ENCODE measurements at regions not wholly inside any gene's neighbourhood (a gene's known extent, or its start where the extent isn't known, plus 50 kb on each side); places are given as distances from the start of the nearest gene placed in this dataset.

GRCh38 chr20:55478724-55479450 lies 526.4 kb downstream of the CBLN4 start:
- H3K4me1 ChIP-seq (ENCODE audit: insufficient read depth): no peaks in the 10 kb centered on the region
- WGBS (ENCODE audit: low lambda C conversion rate, missing lambda C conversion rate): 36% methylated on average over 2 of the region's 2 CpGs

GRCh38 chr20:55472704-55473103 lies 532.6 kb downstream of the CBLN4 start:
- H3K36me3 ChIP-seq (replicated peaks; ENCODE audit: insufficient read depth, low read depth): no peaks in the 10 kb centered on the region
- no peak overlapping the region for H3K4me2 ChIP-seq
- TF ChIP-seq EZH2 (IDR thresholded peaks at IDR 0.05; ENCODE audit: borderline replicate concordance): no peak
- TF ChIP-seq EZH2phosphoT487 (IDR thresholded peaks at IDR 0.05; ENCODE audit: low read depth, severe bottlenecking, unreplicated experiment): no peak
- TF ChIP-seq CTCF (IDR thresholded peaks at IDR 0.05; ENCODE audit: poor library complexity): no peak
- H3K4me1 ChIP-seq (ENCODE audit: insufficient read depth): peaks cover 8% of the 10 kb centered on the region
- no peak overlapping the region for H2AFZ ChIP-seq
- DNase-seq (ENCODE audit: low spot score): no peak
- H3K9me2 ChIP-seq (replicated peaks; ENCODE audit: insufficient read depth): no peaks in the 10 kb centered on the region
- H3K9me3 ChIP-seq (ENCODE audit: low read depth): no peaks in the 10 kb centered on the region
- H3K27me3 ChIP-seq: no peaks in the 10 kb centered on the region
- H4K20me1 ChIP-seq (ENCODE audit: insufficient read depth, poor library complexity, severe bottlenecking): no peaks in the 10 kb centered on the region
- no peak overlapping the region for H3K4me3 ChIP-seq
- H3K79me2 ChIP-seq: no peaks in the 10 kb centered on the region
- H3K27ac ChIP-seq: no peak overlapping the region
- WGBS (ENCODE audit: low lambda C conversion rate, missing lambda C conversion rate): 53% methylated on average over 4 of the region's 4 CpGs

More at GRCh38 chr20:55478724-55479450, 526.4 kb downstream of the CBLN4 start:
- TF ChIP-seq EZH2 (IDR thresholded peaks at IDR 0.05; ENCODE audit: borderline replicate concordance): no peak
- no peak for TF ChIP-seq CTCF (IDR thresholded peaks at IDR 0.05; ENCODE audit: poor library complexity)
- no peak for TF ChIP-seq EZH2phosphoT487 (IDR thresholded peaks at IDR 0.05; ENCODE audit: low read depth, severe bottlenecking, unreplicated experiment)
- Histone ChIP-seq H3K36me3 (replicated peaks; ENCODE audit: insufficient read depth, low read depth) (no peaks in the 10 kb centered on the region), H3K27ac (no peak overlapping the region), H3K4me2 (no peak overlapping the region), H3K4me3 (no peak overlapping the region), H3K9me2 (replicated peaks; ENCODE audit: insufficient read depth) (no peaks in the 10 kb centered on the region), H3K27me3 (no peaks in the 10 kb centered on the region), H3K9me3 (ENCODE audit: low read depth) (no peaks in the 10 kb centered on the region), H2AFZ (no peak overlapping the region), H4K20me1 (ENCODE audit: insufficient read depth, poor library complexity, severe bottlenecking) (no peaks in the 10 kb centered on the region), H3K79me2 (no peaks in the 10 kb centered on the region)
- peak; percentile 22 for DNase-seq (ENCODE audit: low spot score)

GRCh38 chr20:55471052-55472006 lies 534.0 kb downstream of the CBLN4 start:
- DNase-seq (ENCODE audit: low spot score): no peak
- H2AFZ ChIP-seq: no peak overlapping the region
- H3K27me3 ChIP-seq: no peaks in the 10 kb centered on the region
- H3K4me2 ChIP-seq: peak overlapping the region; percentile 11
- no peaks in the 10 kb centered on the region for H3K9me2 ChIP-seq (replicated peaks; ENCODE audit: insufficient read depth)
- no peaks in the 10 kb centered on the region for H3K9me3 ChIP-seq (ENCODE audit: low read depth)
- no peak for TF ChIP-seq EZH2phosphoT487 (IDR thresholded peaks at IDR 0.05; ENCODE audit: low read depth, severe bottlenecking, unreplicated experiment)
- TF ChIP-seq CTCF (IDR thresholded peaks at IDR 0.05; ENCODE audit: poor library complexity): no peak
- no peak for TF ChIP-seq EZH2 (IDR thresholded peaks at IDR 0.05; ENCODE audit: borderline replicate concordance)
- H3K79me2 ChIP-seq: no peaks in the 10 kb centered on the region
- peaks cover 8% of the 10 kb centered on the region for H3K4me1 ChIP-seq (ENCODE audit: insufficient read depth)
- no peaks in the 10 kb centered on the region for H4K20me1 ChIP-seq (ENCODE audit: insufficient read depth, poor library complexity, severe bottlenecking)
- no peak overlapping the region for H3K27ac ChIP-seq
- H3K4me3 ChIP-seq: no peak overlapping the region
- 50% methylated on average over 7 of the region's 7 CpGs for WGBS (ENCODE audit: low lambda C conversion rate, missing lambda C conversion rate)
- H3K36me3 ChIP-seq (replicated peaks; ENCODE audit: insufficient read depth, low read depth): no peaks in the 10 kb centered on the region
